WTC11 (cell line): ENCODE measurements at regions not wholly inside any gene's neighbourhood (a gene's known extent, or its start where the extent isn't known, plus 50 kb on each side); places are given as distances from the start of the nearest gene placed in this dataset.

ENCODE experiments used
- ATAC-seq: fragments of 200-7000 bp; cut with Tn5 transposase; 2 replicates; pipeline ENCODE4 v1.10.0; 2021; ENCODE audit warnings: mild to moderate bottlenecking, moderate library complexity
- CTCF ChIA-PET: fragments of 300-600 bp; sonication (Branson Sonifier 250); formaldehyde crosslinking; loops from one replicate; lab custom pipeline; 2021; ENCODE audit warnings: antibody characterized with exemption; lab: Charles Lee
- POLR2A ChIA-PET: fragments of 350-600 bp; sonication (Branson Sonifier 250); formaldehyde crosslinking; loops from one replicate; lab custom pipeline; 2021; ENCODE audit warnings: antibody characterized with exemption; lab: Charles Lee
- DNase-seq: peaks from one replicate; pipeline ENCODE4 v3.0.0; 2021; ENCODE audit warnings: low spot score
- H3K27ac Mint-ChIP-seq: 2 replicates; pipeline ENCODE4 v1.8.0; 2021; ENCODE audit warnings: mixed read lengths
- H3K27me3 Mint-ChIP-seq: 2 replicates; pipeline ENCODE4 v1.8.0; 2021; ENCODE audit warnings: low read depth, mild to moderate bottlenecking, moderate library complexity, mixed read lengths
- H3K36me3 Mint-ChIP-seq: 2 replicates; pipeline ENCODE4 v1.8.0; 2021; ENCODE audit warnings: mixed read lengths
- H3K4me1 Mint-ChIP-seq: 2 replicates; pipeline ENCODE4 v1.8.0; 2022; ENCODE audit warnings: mixed read lengths
- H3K4me3 Mint-ChIP-seq: 2 replicates; pipeline ENCODE4 v1.8.0; 2021; ENCODE audit warnings: mild to moderate bottlenecking, moderate library complexity, mixed read lengths
- H3K9me3 Mint-ChIP-seq: 2 replicates; pipeline ENCODE4 v1.8.0; 2021; ENCODE audit warnings: mixed read lengths
- ATF1 ChIP-seq: sonication (generic); formaldehyde crosslinking; IDR thresholded peaks from 2 replicates; pipeline ENCODE4 v1.8.1; 2023; ENCODE audit warnings: mild to moderate bottlenecking, moderate library complexity, missing genetic modification reagents
- CREM ChIP-seq: sonication (generic); formaldehyde crosslinking; IDR thresholded peaks from 2 replicates; pipeline ENCODE4 v1.8.1; 2022; ENCODE audit warnings: mild to moderate bottlenecking, missing genetic modification reagents, moderate library complexity
- E2F5 ChIP-seq: sonication (generic); formaldehyde crosslinking; IDR thresholded peaks from 2 replicates; pipeline ENCODE4 v1.8.1; 2022; ENCODE audit warnings: mild to moderate bottlenecking, moderate library complexity, missing genetic modification reagents
- EMX1 ChIP-seq: fragments of 250-450 bp; sonication (Bioruptor Pico); IDR thresholded peaks from 2 replicates; pipeline ENCODE4 v1.8.0; 2021; ENCODE audit warnings: mild to moderate bottlenecking
- ESRRA ChIP-seq: sonication (generic); formaldehyde crosslinking; IDR thresholded peaks from 2 replicates; pipeline ENCODE4 v1.8.1; 2022; ENCODE audit warnings: mild to moderate bottlenecking, missing genetic modification reagents, borderline replicate concordance
- FOXJ3 ChIP-seq: sonication (generic); formaldehyde crosslinking; IDR thresholded peaks from 2 replicates; pipeline ENCODE4 v1.9.0; 2021; ENCODE audit warnings: missing genetic modification reagents, mild to moderate bottlenecking, borderline replicate concordance
- HMGA2 ChIP-seq: fragments of 250-450 bp; sonication (Bioruptor Pico); IDR thresholded peaks from 2 replicates; pipeline ENCODE4 v1.4.0; 2021; ENCODE audit warnings: mild to moderate bottlenecking, moderate library complexity
- IRF2 ChIP-seq: sonication (generic); formaldehyde crosslinking; IDR thresholded peaks from 2 replicates; pipeline ENCODE4 v1.8.0; 2022; ENCODE audit warnings: low read depth, missing genetic modification reagents, borderline replicate concordance
- NFATC4 ChIP-seq: fragments of 250-450 bp; sonication (Bioruptor Pico); IDR thresholded peaks from 2 replicates; pipeline ENCODE4 v1.9.0; 2021; ENCODE audit warnings: mild to moderate bottlenecking
- PRRX2 ChIP-seq: fragments of 250-450 bp; sonication (Bioruptor Pico); IDR thresholded peaks from 2 replicates; pipeline ENCODE4 v1.8.0; 2021; ENCODE audit warnings: mild to moderate bottlenecking
- RELA ChIP-seq: sonication (generic); formaldehyde crosslinking; IDR thresholded peaks from 2 replicates; pipeline ENCODE4 v1.8.1; 2022; ENCODE audit warnings: missing genetic modification reagents, mild to moderate bottlenecking, borderline replicate concordance
- SMAD4 ChIP-seq: sonication (generic); formaldehyde crosslinking; IDR thresholded peaks from 2 replicates; pipeline ENCODE4 v1.8.0; 2022; ENCODE audit warnings: mild to moderate bottlenecking, missing genetic modification reagents
- SP1 ChIP-seq: sonication (generic); formaldehyde crosslinking; conservative IDR thresholded peaks from 2 replicates; pipeline ENCODE4 v1.8.1; 2022; ENCODE audit warnings: missing genetic modification reagents
- STAT6 ChIP-seq: sonication (generic); formaldehyde crosslinking; conservative IDR thresholded peaks from 2 replicates; pipeline ENCODE4 v1.8.1; 2023; ENCODE audit warnings: mild to moderate bottlenecking, low read depth, missing genetic modification reagents, moderate library complexity
- TEAD1 ChIP-seq: sonication (generic); formaldehyde crosslinking; IDR thresholded peaks from 2 replicates; pipeline ENCODE4 v1.8.0; 2022; ENCODE audit warnings: mild to moderate bottlenecking, missing genetic modification reagents
- TEAD4 ChIP-seq: sonication (generic); formaldehyde crosslinking; IDR thresholded peaks from 2 replicates; pipeline ENCODE4 v1.8.0; 2022; ENCODE audit warnings: mild to moderate bottlenecking, missing genetic modification reagents
- TP53 ChIP-seq: sonication (generic); formaldehyde crosslinking; IDR thresholded peaks from 2 replicates; pipeline ENCODE4 v1.8.1; 2023; ENCODE audit warnings: mild to moderate bottlenecking, missing genetic modification reagents
- ZBTB21 ChIP-seq: sonication (generic); formaldehyde crosslinking; IDR thresholded peaks from 2 replicates; pipeline ENCODE4 v1.8.1; 2023; ENCODE audit warnings: mild to moderate bottlenecking, missing genetic modification reagents, borderline replicate concordance
- ZNF138 ChIP-seq: sonication (generic); formaldehyde crosslinking; conservative IDR thresholded peaks from 2 replicates; pipeline ENCODE4 v1.8.1; 2022; ENCODE audit warnings: mild to moderate bottlenecking, moderate library complexity, missing genetic modification reagents
- ZNF532 ChIP-seq: fragments of 250-450 bp; sonication (Bioruptor Pico); IDR thresholded peaks from 2 replicates; pipeline ENCODE4 v1.9.0; 2021; ENCODE audit warnings: mild to moderate bottlenecking, borderline replicate concordance

DNA sequence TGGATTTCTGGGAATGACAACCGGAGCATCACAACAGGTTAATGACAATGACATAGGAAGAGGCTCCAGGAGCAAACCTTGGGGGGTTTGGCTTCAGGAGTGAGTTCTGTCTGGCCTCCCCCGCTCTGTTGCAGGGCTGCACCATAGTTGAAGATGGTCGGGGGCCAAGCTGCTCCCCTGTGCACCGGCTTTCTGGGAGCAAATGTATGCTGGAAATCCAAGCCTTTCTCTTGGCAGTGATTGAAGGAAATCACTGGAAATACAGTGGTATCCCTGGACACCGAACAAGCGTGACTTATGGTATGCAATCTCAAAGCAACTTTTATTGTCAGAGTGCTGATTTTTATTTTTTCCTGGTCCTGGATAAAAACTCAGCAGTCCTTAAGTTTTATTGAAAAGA lies 251.9 kb upstream of the ZNF32 start:
- CTCF ChIA-PET = no interaction called here

GRCh38 chr10:43899224-43899959 lies 250.7 kb upstream of the ZNF32 start:
- TF ChIP-seq NFATC4 (CRISPR knock-in tag) = no peak
- TF ChIP-seq FOXJ3 (CRISPR knock-in tag) = no peak
- TF ChIP-seq RELA (CRISPR knock-in tag) = no peak
- TF ChIP-seq PRRX2 = no peak
- no peak for TF ChIP-seq E2F5 (CRISPR knock-in tag)
- TF ChIP-seq SMAD4 (CRISPR knock-in tag) = no peak
- TF ChIP-seq STAT6 (CRISPR knock-in tag) = no peak
- TF ChIP-seq ZNF532 (CRISPR knock-in tag) = no peak
- no peak for TF ChIP-seq TEAD4 (CRISPR knock-in tag)
- no peak for TF ChIP-seq SP1 (CRISPR knock-in tag)
- no peak for TF ChIP-seq ATF1 (CRISPR knock-in tag)
- TF ChIP-seq ZBTB21 (CRISPR knock-in tag) = no peak
- Mint-ChIP-seq H3K9me3 (peaks cover 10% of the 10 kb centered on the region; the same call in 1 of the 2 replicates), H3K4me3 (no peak overlapping the region), H3K27me3 (no peaks in the 10 kb centered on the region), H3K36me3 (no peaks in the 10 kb centered on the region), H3K4me1 (no peaks in the 10 kb centered on the region), H3K27ac (no peak overlapping the region)
- ChIA-PET CTCF (no interaction called here), POLR2A (no interaction called here)
- no peak for DNase-seq
- ATAC-seq = no peak

More for the DNA sequence above, 251.9 kb upstream of the ZNF32 start:
- H3K36me3 Mint-ChIP-seq = no peaks in the 10 kb centered on the region
- DNase-seq = no peak
- H3K9me3 Mint-ChIP-seq = peaks cover 10% of the 10 kb centered on the region; the same call in 1 of the 2 replicates
- no peak for ATAC-seq
- H3K27ac Mint-ChIP-seq = no peak overlapping the region
- no peaks in the 10 kb centered on the region for H3K4me1 Mint-ChIP-seq
- POLR2A ChIA-PET = no interaction called here
- no peak overlapping the region for H3K4me3 Mint-ChIP-seq
- H3K27me3 Mint-ChIP-seq = no peaks in the 10 kb centered on the region
- no peak for TF ChIP-seq CREM (CRISPR knock-in tag)
- no peak for TF ChIP-seq HMGA2 (CRISPR knock-in tag)
- no peak for TF ChIP-seq TP53
- TF ChIP-seq TEAD1 = no peak
- TF ChIP-seq EMX1 (CRISPR knock-in tag) = no peak
- TF ChIP-seq ESRRA (CRISPR knock-in tag) = no peak
- no peak for TF ChIP-seq ATF1 (CRISPR knock-in tag)
- TF ChIP-seq IRF2 = no peak
- no peak for TF ChIP-seq ZNF138
